ENCODE measurements at regions not wholly inside any gene's neighbourhood (a gene's known extent, or its start where the extent isn't known, plus 50 kb on each side); places are given as distances from the start of the nearest gene placed in this dataset.

DNA sequence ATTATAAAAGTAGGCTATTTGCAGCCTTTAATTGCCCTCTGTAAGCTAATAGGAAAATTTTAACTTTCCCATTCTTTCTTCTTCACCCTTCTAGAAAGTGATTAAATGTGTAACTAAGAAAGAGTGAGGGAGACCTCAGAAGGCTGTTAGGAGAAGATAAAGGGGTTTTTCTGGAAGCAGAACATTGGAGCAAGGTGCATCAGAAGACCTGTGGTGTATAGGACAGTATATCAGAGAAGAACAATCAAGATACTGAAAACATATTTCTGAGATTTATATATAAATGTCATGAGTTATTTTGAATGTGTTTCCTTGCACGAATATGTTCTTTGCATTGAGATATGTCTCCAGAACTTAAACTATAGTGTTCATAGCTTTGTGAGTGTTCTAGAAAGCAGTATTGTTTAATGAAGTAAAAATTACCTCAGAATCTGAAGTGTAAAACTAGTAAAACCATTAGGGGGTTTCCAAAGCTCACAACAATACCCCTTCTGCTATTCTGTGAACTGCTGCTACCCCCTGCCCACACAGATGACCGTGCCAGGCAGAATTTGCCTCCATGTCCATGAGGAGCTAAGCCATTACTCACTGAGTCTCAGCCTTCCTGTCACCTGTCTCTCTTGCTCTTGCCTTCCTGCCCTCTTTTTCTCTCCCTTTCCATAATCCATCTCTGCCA is 537.9 kb downstream of the EPHA4 start (continued):
- TF ChIP-seq, protein P1, sequence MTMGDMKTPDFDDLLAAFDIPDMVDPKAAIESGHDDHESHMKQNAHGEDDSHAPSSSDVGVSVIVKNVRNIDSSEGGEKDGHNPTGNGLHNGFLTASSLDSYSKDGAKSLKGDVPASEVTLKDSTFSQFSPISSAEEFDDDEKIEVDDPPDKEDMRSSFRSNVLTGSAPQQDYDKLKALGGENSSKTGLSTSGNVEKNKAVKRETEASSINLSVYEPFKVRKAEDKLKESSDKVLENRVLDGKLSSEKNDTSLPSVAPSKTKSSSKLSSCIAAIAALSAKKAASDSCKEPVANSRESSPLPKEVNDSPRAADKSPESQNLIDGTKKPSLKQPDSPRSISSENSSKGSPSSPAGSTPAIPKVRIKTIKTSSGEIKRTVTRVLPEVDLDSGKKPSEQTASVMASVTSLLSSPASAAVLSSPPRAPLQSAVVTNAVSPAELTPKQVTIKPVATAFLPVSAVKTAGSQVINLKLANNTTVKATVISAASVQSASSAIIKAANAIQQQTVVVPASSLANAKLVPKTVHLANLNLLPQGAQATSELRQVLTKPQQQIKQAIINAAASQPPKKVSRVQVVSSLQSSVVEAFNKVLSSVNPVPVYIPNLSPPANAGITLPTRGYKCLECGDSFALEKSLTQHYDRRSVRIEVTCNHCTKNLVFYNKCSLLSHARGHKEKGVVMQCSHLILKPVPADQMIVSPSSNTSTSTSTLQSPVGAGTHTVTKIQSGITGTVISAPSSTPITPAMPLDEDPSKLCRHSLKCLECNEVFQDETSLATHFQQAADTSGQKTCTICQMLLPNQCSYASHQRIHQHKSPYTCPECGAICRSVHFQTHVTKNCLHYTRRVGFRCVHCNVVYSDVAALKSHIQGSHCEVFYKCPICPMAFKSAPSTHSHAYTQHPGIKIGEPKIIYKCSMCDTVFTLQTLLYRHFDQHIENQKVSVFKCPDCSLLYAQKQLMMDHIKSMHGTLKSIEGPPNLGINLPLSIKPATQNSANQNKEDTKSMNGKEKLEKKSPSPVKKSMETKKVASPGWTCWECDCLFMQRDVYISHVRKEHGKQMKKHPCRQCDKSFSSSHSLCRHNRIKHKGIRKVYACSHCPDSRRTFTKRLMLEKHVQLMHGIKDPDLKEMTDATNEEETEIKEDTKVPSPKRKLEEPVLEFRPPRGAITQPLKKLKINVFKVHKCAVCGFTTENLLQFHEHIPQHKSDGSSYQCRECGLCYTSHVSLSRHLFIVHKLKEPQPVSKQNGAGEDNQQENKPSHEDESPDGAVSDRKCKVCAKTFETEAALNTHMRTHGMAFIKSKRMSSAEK (CRISPR knock-in tag; IDR thresholded peaks at IDR 0.05; ENCODE audit: borderline replicate concordance): no peak
- TF ChIP-seq, protein P2, sequence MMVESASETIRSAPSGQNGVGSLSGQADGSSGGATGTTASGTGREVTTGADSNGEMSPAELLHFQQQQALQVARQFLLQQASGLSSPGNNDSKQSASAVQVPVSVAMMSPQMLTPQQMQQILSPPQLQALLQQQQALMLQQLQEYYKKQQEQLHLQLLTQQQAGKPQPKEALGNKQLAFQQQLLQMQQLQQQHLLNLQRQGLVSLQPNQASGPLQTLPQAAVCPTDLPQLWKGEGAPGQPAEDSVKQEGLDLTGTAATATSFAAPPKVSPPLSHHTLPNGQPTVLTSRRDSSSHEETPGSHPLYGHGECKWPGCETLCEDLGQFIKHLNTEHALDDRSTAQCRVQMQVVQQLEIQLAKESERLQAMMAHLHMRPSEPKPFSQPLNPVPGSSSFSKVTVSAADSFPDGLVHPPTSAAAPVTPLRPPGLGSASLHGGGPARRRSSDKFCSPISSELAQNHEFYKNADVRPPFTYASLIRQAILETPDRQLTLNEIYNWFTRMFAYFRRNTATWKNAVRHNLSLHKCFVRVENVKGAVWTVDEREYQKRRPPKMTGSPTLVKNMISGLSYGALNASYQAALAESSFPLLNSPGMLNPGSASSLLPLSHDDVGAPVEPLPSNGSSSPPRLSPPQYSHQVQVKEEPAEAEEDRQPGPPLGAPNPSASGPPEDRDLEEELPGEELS (CRISPR knock-in tag; IDR thresholded peaks at IDR 0.05): no peak
- TF ChIP-seq, protein P3, sequence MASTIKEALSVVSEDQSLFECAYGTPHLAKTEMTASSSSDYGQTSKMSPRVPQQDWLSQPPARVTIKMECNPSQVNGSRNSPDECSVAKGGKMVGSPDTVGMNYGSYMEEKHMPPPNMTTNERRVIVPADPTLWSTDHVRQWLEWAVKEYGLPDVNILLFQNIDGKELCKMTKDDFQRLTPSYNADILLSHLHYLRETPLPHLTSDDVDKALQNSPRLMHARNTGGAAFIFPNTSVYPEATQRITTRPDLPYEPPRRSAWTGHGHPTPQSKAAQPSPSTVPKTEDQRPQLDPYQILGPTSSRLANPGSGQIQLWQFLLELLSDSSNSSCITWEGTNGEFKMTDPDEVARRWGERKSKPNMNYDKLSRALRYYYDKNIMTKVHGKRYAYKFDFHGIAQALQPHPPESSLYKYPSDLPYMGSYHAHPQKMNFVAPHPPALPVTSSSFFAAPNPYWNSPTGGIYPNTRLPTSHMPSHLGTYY (CRISPR knock-in tag; IDR thresholded peaks at IDR 0.05): no peak
- TF ChIP-seq, protein P4, sequence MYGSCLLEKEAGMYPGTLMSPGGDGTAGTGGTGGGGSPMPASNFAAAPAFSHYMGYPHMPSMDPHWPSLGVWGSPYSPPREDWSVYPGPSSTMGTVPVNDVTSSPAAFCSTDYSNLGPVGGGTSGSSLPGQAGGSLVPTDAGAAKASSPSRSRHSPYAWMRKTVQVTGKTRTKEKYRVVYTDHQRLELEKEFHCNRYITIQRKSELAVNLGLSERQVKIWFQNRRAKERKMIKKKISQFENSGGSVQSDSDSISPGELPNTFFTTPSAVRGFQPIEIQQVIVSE (CRISPR knock-in tag; IDR thresholded peaks at IDR 0.05; ENCODE audit: borderline replicate concordance): no peak
- no peak for TF ChIP-seq EMX1 (CRISPR knock-in tag; IDR thresholded peaks at IDR 0.05)
- no peak for TF ChIP-seq CREM (CRISPR knock-in tag; IDR thresholded peaks at IDR 0.05)
- TF ChIP-seq, protein P5, sequence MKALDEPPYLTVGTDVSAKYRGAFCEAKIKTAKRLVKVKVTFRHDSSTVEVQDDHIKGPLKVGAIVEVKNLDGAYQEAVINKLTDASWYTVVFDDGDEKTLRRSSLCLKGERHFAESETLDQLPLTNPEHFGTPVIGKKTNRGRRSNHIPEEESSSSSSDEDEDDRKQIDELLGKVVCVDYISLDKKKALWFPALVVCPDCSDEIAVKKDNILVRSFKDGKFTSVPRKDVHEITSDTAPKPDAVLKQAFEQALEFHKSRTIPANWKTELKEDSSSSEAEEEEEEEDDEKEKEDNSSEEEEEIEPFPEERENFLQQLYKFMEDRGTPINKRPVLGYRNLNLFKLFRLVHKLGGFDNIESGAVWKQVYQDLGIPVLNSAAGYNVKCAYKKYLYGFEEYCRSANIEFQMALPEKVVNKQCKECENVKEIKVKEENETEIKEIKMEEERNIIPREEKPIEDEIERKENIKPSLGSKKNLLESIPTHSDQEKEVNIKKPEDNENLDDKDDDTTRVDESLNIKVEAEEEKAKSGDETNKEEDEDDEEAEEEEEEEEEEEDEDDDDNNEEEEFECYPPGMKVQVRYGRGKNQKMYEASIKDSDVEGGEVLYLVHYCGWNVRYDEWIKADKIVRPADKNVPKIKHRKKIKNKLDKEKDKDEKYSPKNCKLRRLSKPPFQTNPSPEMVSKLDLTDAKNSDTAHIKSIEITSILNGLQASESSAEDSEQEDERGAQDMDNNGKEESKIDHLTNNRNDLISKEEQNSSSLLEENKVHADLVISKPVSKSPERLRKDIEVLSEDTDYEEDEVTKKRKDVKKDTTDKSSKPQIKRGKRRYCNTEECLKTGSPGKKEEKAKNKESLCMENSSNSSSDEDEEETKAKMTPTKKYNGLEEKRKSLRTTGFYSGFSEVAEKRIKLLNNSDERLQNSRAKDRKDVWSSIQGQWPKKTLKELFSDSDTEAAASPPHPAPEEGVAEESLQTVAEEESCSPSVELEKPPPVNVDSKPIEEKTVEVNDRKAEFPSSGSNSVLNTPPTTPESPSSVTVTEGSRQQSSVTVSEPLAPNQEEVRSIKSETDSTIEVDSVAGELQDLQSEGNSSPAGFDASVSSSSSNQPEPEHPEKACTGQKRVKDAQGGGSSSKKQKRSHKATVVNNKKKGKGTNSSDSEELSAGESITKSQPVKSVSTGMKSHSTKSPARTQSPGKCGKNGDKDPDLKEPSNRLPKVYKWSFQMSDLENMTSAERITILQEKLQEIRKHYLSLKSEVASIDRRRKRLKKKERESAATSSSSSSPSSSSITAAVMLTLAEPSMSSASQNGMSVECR (CRISPR knock-in tag; IDR thresholded peaks at IDR 0.05; ENCODE audit: borderline replicate concordance): no peak

DNA sequence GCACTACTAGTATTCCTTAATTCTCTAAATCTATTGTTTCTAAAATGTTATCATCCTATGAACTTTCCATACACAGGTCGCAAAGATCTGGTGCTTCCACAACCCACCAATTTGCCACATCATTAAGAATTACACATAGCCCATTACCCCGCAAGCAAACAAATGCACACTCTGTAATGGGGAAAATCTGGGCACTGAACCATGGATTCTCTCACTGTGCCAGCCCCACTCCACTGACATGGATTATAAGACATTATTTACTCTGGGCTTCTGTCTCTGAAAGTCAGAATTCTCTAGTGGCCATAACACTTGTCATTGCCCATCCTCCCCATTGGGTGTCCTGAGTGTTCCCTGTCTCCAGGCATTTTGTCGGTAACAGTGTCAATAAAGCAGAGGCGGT is 537.1 kb downstream of the EPHA4 start:
- H3K4me3 Mint-ChIP-seq: no peak overlapping the region
- DNase-seq (ENCODE audit: low spot score): no peak
- H3K27ac Mint-ChIP-seq: no peak overlapping the region
- no peaks in the 10 kb centered on the region for H3K36me3 Mint-ChIP-seq
- H3K27me3 Mint-ChIP-seq (ENCODE audit: low read depth): no peaks in the 10 kb centered on the region
- no peaks in the 10 kb centered on the region for H3K9me3 Mint-ChIP-seq
- ATAC-seq: no peak
- H3K4me1 Mint-ChIP-seq: no peaks in the 10 kb centered on the region
- POLR2A ChIA-PET: no interaction called here
- CTCF ChIA-PET: no interaction called here
- TF ChIP-seq RELA (CRISPR knock-in tag; IDR thresholded peaks at IDR 0.05; ENCODE audit: borderline replicate concordance) (no peak), KAT7 (CRISPR knock-in tag; IDR thresholded peaks at IDR 0.05; ENCODE audit: borderline replicate concordance) (no peak), FOXJ3 (CRISPR knock-in tag; IDR thresholded peaks at IDR 0.05; ENCODE audit: borderline replicate concordance) (no peak), RORB (CRISPR knock-in tag; IDR thresholded peaks at IDR 0.05) (no peak), CREB1 (CRISPR knock-in tag; IDR thresholded peaks at IDR 0.05) (no peak), ZNF138 (CRISPR knock-in tag; conservative IDR thresholded peaks at IDR 0.05) (no peak), MYBL2 (CRISPR knock-in tag; IDR thresholded peaks at IDR 0.05) (no peak), SMAD4 (CRISPR knock-in tag; IDR thresholded peaks at IDR 0.05) (no peak), NR1H2 (CRISPR knock-in tag; IDR thresholded peaks at IDR 0.05) (no peak)
- TF ChIP-seq, protein P6, sequence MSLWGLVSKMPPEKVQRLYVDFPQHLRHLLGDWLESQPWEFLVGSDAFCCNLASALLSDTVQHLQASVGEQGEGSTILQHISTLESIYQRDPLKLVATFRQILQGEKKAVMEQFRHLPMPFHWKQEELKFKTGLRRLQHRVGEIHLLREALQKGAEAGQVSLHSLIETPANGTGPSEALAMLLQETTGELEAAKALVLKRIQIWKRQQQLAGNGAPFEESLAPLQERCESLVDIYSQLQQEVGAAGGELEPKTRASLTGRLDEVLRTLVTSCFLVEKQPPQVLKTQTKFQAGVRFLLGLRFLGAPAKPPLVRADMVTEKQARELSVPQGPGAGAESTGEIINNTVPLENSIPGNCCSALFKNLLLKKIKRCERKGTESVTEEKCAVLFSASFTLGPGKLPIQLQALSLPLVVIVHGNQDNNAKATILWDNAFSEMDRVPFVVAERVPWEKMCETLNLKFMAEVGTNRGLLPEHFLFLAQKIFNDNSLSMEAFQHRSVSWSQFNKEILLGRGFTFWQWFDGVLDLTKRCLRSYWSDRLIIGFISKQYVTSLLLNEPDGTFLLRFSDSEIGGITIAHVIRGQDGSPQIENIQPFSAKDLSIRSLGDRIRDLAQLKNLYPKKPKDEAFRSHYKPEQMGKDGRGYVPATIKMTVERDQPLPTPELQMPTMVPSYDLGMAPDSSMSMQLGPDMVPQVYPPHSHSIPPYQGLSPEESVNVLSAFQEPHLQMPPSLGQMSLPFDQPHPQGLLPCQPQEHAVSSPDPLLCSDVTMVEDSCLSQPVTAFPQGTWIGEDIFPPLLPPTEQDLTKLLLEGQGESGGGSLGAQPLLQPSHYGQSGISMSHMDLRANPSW (CRISPR knock-in tag; conservative IDR thresholded peaks at IDR 0.05; ENCODE audit: low read depth): no peak
- TF ChIP-seq, protein P7, sequence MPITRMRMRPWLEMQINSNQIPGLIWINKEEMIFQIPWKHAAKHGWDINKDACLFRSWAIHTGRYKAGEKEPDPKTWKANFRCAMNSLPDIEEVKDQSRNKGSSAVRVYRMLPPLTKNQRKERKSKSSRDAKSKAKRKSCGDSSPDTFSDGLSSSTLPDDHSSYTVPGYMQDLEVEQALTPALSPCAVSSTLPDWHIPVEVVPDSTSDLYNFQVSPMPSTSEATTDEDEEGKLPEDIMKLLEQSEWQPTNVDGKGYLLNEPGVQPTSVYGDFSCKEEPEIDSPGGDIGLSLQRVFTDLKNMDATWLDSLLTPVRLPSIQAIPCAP (CRISPR knock-in tag; IDR thresholded peaks at IDR 0.05): no peak
- TF ChIP-seq, protein P8, sequence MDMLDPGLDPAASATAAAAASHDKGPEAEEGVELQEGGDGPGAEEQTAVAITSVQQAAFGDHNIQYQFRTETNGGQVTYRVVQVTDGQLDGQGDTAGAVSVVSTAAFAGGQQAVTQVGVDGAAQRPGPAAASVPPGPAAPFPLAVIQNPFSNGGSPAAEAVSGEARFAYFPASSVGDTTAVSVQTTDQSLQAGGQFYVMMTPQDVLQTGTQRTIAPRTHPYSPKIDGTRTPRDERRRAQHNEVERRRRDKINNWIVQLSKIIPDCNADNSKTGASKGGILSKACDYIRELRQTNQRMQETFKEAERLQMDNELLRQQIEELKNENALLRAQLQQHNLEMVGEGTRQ (CRISPR knock-in tag; IDR thresholded peaks at IDR 0.05): no peak

All from WTC11 (cell line).